Inflammatory macrophage treated with lipopolysaccharide for 1 hour (primary cell): ENCODE measurements at regions not wholly inside any gene's neighbourhood (a gene's known extent, or its start where the extent isn't known, plus 50 kb on each side); places are given as distances from the start of the nearest gene placed in this dataset.

Experiments
- DNase-seq, 2 donors: peaks; one replicate each; pipeline ENCODE4 v3.0.0-alpha.2; 2020 to 2022

GRCh38 chr13:63435667-63436324 is 2020.1 kb upstream of the PCDH20 start:
- DNase-seq = no peak

- no peak for DNase-seq
Measured at GRCh38 chr13:63433546-63434150, 2018.0 kb upstream of the PCDH20 start.

- no peak for DNase-seq
Measured at GRCh38 chr13:63427170-63427569, 2011.5 kb upstream of the PCDH20 start.

GRCh38 chr13:63425131-63425530 is 2009.5 kb upstream of the PCDH20 start:
- DNase-seq = no peak

DNA sequence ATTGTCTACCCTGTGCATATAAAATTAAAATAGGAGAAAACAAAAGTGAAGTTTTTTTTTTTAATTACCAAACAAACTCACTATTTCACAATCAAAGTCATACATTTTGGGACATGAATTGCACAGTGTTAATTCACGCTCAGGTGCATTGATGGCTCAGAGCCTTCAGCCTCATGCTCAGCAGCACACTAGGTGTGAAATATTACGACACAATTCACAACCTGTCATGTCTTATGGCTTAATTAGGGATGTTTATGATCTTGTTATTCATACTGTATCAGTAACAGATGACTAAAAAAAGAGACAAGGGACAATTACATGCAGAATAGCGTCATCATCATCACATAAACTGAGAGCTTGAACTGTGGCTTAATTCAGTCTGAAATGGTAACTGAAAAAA is 2005.5 kb upstream of the PCDH20 start:
- DNase-seq = no peak

DNA sequence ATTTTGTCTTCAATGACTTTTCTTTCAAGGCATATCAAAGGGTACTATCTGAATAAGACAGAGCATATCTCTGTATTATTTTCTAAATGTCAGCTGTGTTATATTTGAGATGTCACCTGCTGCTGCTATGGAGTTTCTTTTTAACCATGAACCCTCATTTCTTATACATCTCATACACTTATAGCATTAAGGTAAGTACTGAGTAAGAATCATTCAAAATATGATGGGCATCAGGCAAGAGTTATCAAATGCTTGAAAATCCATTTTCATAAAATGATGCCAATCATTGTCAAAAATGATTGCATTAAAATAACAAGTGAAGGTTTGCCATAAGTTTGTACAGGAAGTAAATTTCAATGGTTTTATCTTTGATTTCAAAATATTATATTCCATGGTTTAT is 2005.0 kb upstream of the PCDH20 start:
- DNase-seq = no peak

GRCh38 chr13:63414247-63414646 is 1998.6 kb upstream of the PCDH20 start:
- DNase-seq = no peak

DNA sequence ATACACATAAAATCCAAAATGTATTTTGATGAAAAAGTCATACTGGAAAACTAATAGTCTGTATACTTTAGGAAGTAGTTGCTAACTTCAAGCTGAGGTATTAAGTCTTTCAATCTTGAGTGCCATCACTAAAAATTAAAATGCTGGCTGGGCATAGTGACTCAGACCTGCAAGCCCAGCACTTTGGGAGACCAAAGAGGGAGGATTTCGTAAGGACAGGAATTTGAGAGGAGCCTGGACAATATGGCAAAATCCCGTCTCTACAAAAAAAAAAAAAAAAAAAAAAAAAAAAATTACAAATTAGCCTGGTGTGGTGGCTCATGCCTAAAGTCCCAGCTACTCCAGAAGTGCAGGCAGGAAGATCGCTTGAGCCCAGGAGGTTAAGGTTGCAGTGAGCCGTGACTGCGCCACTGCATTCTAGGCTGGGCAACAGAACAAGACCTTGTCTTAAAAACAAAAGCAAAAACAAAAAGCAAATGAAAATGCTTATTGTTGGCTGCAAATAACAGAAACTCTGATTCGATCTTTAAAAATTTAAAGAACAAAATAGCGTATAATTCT is 1994.2 kb upstream of the PCDH20 start:
- DNase-seq = no peak

DNA sequence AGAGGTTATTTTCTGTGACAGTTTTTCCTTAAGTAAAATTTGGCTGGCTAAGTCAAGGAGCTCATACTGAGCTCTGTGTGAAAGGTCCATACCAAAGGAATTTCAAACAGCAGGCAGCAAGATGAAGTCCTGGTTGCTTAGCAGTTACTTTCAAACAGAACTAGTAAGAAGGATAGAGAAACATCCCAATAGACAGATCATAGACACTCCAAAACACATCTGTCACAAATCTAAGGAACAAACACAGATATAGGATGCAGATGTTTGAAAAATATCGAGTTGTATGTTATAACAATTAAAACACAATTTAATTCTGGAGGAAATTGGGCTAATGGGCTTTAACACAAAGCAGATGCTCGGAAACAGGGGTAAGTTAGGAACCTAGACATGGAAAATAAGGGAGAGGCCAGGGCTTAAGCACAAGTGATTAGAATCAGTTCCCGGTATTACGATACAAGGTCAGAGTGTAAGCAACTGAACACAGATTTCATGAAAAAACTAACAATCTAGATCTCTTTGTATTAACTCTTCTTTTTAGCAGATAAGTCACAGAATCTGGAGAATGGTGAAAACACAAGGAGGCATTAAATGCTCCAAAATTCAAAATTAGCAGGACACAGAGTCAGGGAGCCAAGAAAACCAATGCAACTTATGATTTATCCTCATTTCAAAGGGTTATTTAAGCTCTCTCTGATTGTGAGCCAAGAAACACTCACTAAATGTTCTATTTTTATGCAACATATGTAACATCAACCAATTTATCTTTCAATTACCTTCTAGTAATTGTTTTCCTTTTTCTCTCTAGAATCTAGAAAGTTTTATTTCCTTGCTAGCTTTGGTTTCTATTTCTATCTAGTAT is 1992.9 kb upstream of the PCDH20 start:
- DNase-seq = no peak

DNA sequence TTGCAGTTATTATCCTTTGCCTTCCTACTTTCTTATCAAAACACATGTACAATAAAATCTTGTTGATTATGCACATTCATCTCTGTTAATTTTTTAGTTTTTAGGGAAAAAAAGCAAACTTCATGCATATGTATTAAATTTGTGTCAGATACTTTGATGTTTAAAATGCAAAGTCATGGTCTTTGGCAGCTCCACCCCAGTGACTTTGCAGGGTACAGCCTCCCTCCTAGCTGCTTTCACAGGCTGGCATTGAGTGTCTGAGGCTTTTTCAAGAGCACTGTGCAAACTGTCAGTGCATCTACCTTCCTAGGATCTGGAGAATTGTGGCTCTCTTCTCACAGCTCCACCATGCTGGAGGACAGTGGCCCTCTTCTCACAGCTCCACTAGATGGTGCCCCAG is 1988.1 kb upstream of the PCDH20 start:
- no peak for DNase-seq

- no peak for DNase-seq
Measured at GRCh38 chr13:63396746-63397145, 1981.1 kb upstream of the PCDH20 start.

- DNase-seq = no peak
Measured at GRCh38 chr13:63393112-63393511, 1977.5 kb upstream of the PCDH20 start.

DNA sequence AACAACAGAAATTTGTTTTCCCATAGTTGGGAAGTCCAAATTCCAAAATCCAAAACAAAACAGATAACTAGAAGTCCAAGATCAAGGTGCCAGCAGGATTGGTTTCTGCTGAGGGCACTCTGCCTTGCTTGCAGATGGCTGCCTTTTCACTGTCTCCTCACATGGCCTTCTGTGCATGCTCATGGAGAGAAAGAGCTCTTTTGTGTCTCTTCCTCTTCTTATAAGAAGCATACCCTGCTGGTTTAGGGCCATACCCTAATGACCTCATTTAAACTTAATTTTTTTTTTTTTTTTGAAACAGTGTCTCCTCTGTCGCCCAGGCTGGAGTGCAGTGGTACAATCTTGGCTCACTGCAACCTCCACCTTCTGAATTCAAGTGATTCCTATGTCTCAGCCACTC is 1974.1 kb upstream of the PCDH20 start:
- DNase-seq = no peak

GRCh38 chr13:63381078-63381859 is 1965.6 kb upstream of the PCDH20 start:
- peak; percentile 4 to 27 for DNase-seq

DNA sequence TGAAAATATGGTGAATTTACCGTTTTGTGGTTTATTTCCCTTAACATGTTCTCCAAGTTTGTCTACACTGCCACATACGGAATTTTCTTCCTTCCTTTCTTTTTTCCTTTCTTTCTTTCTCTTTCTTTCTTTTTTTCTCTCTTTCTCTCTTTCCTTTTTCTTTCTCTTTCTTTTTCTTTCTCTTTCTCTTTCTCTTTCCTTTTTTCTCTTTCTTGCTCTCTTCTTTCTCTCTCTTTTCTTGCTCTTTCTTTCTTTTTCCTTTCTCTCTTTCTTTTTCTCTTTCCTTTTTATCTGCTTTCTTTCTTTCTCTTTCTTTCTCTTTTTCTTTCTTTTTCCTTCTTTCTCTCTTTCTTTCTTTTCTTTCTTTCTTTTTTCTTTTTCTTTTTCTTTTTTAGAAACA is 1962.3 kb upstream of the PCDH20 start:
- no peak for DNase-seq

GRCh38 chr13:63370101-63370500 is 1954.5 kb upstream of the PCDH20 start:
- no peak for DNase-seq

GRCh38 chr13:63367522-63368198 is 1952.0 kb upstream of the PCDH20 start:
- DNase-seq = no peak

DNA sequence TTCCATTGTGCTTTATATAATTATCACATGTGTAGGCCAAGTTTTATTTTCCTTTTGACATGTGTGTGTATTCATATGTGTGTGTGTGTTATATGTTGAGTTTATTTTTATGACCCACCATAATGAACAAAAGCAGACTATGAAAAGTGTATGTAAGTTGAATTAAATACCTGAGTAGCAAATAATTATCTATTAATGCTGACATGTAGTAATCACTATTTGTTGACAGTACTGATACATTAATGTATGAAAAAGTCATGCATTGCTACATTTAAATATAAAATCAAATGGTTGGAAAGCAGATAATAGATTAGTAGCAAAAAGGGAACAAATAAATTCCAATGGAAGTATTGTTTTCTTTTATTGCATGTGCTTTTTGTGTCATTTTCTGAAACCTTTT is 1948.5 kb upstream of the PCDH20 start:
- DNase-seq = no peak

- DNase-seq = no peak
Measured at GRCh38 chr13:63351533-63351932, 1935.9 kb upstream of the PCDH20 start.

GRCh38 chr13:63351081-63351480 is 1935.4 kb upstream of the PCDH20 start:
- DNase-seq = no peak

- DNase-seq = no peak
Measured at GRCh38 chr13:63345835-63346234, 1930.2 kb upstream of the PCDH20 start.

- no peak for DNase-seq
Measured at GRCh38 chr13:63344711-63345110, 1929.1 kb upstream of the PCDH20 start.
